ENCODE measurements at regions not wholly inside any gene's neighbourhood (a gene's known extent, or its start where the extent isn't known, plus 50 kb on each side); places are given as distances from the start of the nearest gene placed in this dataset.

- TF ChIP-seq, protein P1, sequence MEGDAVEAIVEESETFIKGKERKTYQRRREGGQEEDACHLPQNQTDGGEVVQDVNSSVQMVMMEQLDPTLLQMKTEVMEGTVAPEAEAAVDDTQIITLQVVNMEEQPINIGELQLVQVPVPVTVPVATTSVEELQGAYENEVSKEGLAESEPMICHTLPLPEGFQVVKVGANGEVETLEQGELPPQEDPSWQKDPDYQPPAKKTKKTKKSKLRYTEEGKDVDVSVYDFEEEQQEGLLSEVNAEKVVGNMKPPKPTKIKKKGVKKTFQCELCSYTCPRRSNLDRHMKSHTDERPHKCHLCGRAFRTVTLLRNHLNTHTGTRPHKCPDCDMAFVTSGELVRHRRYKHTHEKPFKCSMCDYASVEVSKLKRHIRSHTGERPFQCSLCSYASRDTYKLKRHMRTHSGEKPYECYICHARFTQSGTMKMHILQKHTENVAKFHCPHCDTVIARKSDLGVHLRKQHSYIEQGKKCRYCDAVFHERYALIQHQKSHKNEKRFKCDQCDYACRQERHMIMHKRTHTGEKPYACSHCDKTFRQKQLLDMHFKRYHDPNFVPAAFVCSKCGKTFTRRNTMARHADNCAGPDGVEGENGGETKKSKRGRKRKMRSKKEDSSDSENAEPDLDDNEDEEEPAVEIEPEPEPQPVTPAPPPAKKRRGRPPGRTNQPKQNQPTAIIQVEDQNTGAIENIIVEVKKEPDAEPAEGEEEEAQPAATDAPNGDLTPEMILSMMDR (IDR thresholded peaks at IDR 0.05; ENCODE audit: insufficient read depth, low read length), result no peak
- TF ChIP-seq POLR2AphosphoS5 (IDR thresholded peaks at IDR 0.05; ENCODE audit: low read depth), result no peak
- no peak for TF ChIP-seq GABPA (IDR thresholded peaks at IDR 0.05; ENCODE audit: low read depth)
- TF ChIP-seq, protein P2, sequence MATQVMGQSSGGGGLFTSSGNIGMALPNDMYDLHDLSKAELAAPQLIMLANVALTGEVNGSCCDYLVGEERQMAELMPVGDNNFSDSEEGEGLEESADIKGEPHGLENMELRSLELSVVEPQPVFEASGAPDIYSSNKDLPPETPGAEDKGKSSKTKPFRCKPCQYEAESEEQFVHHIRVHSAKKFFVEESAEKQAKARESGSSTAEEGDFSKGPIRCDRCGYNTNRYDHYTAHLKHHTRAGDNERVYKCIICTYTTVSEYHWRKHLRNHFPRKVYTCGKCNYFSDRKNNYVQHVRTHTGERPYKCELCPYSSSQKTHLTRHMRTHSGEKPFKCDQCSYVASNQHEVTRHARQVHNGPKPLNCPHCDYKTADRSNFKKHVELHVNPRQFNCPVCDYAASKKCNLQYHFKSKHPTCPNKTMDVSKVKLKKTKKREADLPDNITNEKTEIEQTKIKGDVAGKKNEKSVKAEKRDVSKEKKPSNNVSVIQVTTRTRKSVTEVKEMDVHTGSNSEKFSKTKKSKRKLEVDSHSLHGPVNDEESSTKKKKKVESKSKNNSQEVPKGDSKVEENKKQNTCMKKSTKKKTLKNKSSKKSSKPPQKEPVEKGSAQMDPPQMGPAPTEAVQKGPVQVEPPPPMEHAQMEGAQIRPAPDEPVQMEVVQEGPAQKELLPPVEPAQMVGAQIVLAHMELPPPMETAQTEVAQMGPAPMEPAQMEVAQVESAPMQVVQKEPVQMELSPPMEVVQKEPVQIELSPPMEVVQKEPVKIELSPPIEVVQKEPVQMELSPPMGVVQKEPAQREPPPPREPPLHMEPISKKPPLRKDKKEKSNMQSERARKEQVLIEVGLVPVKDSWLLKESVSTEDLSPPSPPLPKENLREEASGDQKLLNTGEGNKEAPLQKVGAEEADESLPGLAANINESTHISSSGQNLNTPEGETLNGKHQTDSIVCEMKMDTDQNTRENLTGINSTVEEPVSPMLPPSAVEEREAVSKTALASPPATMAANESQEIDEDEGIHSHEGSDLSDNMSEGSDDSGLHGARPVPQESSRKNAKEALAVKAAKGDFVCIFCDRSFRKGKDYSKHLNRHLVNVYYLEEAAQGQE (IDR thresholded peaks at IDR 0.05; ENCODE audit: insufficient replicate concordance, low read depth), result no peak
Observed at GRCh38 chr2:19174176-19174575, 184.2 kb downstream of the OSR1 start.
